Left kidney (tissue), 1 donor: ENCODE measurements at regions not wholly inside any gene's neighbourhood (a gene's known extent, or its start where the extent isn't known, plus 50 kb on each side); places are given as distances from the start of the nearest gene placed in this dataset.
"Not testable (repeated sequence)": the region's sequence is repeated elsewhere in the genome, so short reads cannot be mapped to it uniquely, and the experiment has no call there.

Source experiments
- DNase-seq: peaks from one replicate; pipeline ENCODE4 v3.0.0-alpha.2; 2013

DNA sequence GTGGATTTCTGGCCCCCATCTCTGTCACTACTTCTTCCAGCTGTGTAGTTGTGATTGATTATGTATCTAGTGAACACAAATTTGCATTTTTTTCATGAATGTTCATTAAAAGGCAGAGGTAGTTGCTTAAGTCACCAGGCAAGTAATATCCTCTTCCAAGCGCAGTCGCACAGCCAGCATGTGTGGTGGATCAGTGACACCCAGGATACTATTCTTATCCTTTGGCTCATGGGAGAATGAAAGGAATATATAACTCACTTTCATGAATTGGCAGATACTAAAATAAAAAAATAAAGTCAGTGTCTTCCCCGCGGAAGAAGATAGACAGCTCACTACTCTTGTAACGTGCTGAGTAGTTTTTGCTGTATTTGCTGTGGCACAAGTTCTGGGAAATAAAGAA lies 387.8 kb downstream of the CDH7 start:
- DNase-seq = no peak

DNA sequence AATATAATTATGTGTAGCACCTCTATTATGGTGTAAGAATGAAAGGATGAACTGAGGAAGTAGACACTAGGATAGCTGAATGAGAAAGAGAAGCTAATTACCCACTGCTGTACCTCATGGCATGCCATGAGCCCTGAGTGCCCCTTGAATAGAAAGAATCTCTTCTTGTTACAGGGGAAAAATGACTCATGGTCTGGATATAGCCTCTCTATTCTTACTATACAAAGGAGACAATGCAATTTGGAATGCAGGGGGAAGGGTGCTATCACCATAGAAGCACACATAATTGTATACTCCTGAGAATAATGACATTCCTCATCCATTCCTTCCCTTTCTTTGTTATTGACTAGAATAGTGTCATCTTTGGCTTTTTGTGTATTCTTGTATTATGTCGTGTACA lies 385.2 kb downstream of the CDH7 start:
- DNase-seq = no peak

DNA sequence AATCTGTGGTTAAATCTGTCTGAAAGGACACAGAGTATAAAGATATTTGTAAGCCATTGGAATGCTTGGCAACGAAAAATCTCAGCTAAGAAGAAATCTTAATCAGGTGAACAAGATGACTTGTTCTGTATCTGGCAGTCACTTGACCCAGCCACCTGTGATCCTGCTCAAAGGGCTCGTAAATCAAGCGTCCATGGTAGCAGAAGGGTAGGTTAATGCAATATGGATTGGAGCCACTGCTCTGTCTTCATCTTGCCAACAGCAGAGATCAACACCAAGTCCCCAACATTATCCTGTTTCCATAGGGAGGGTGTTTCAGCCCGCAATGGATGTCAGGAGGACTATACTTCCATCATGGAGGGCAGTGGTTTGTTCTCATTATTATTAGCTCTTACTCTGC lies 378.4 kb downstream of the CDH7 start:
- no peak for DNase-seq

DNA sequence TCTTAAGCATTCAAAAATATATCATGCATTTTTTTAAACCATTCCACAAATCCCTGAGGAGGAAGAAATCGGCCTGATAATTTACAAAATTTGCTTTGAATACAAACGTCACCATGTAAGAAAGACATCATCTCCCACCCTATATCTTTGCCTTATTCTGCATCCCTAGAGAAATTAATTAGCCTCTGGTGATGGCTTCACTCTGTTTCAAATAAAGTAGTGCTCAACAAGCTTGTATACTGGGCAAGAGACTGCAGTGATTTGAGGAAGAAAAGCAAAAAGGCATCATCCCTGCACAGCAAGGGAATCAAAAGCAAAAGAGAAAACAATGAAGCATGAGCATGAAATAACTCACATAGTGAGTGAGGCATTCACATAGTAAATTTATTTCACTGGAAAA lies 375.5 kb downstream of the CDH7 start:
- DNase-seq = no peak

DNA sequence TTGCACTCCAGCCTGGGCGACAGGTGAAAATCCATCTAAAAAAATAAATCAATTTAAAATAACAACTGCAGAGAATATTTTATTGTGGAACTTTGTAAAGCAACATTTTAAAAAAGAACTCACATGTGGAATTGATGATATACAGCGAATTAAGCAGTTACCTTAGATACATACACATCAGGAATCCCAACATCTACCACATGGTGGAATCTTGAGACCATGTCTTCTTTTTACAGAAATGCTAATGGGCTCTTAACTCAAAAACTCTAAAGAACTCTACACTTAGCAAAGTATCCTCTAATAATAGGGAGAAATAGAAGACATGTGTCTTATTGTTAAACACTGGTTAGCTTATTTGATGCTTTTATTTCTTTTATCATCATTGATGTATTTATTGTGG lies 373.6 kb downstream of the CDH7 start:
- no peak for DNase-seq

DNA sequence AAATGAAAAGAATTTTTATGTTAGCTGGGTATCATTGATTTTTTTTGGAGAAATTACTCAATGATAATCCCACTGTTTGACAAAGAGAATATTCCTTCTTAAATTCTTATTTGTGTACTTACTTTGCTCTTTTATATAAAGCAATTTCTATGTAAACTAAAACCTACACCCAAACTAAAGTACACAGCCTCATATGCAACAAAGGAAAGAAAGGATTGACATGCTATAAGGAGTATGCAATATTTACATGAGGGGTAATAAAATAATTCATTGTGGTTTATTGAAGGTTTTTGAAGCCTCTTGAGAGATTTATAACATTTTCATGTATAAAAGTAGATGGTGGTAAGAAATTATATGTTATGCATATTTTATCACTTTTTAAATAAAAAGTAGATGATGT lies 368.5 kb downstream of the CDH7 start:
- DNase-seq = no peak

DNA sequence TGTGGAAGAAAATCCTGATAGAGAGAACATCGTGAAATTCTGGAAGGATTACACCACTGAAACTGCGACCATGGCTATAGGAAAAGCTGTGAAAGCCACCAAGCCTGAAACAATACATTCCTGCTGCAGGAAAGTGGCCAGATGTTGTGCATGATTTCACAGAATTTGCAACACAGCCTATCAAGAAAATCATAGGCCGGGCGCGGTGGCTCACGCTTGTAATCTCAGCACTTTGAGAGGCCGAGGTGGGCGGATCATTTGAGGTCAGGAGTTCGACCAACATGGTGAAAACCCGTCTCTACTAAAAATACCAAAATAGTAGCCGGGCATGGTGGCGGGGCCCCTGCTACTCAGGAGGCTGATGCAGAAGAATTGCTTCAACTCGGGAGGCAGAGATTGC lies 360.2 kb downstream of the CDH7 start:
- no peak for DNase-seq

DNA sequence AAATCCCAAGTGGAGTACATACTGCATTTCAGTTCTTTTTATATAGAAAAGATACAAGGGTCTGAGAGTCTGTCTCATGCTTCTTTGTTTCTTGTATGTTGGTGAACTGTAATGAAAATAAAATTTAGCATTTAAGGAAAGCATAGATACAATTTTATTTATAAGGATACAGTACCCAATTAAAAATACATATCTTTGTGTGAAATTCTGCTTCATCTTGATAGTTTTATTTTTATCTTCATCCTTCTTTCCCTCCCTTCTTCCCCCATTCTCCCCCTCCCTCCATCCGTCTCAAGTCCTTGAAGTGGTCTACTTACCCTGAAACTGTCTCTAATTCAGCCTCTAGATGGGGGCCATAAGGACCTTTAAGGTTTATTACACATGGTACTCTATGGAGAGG lies 359.8 kb downstream of the CDH7 start:
- no peak for DNase-seq

DNA sequence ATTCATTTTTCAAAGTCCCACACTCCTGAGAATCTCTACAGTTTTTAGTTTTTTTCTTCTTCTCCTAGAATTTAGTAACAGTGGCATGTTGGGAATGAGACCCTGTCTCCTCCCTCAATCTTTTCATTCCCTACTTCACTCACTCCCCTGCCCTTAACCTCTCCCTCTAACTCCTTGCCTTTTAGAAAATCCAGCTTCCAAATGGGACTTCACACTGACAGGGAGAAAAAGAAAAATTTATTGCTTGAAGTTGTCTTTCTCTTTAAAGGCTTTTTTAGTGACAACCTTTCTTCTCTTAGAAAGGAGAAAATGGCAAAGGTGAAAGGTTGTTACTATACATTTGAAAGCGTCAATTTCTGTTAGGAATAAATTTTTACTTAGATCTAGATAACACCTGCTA lies 359.2 kb downstream of the CDH7 start:
- DNase-seq = no peak

DNA sequence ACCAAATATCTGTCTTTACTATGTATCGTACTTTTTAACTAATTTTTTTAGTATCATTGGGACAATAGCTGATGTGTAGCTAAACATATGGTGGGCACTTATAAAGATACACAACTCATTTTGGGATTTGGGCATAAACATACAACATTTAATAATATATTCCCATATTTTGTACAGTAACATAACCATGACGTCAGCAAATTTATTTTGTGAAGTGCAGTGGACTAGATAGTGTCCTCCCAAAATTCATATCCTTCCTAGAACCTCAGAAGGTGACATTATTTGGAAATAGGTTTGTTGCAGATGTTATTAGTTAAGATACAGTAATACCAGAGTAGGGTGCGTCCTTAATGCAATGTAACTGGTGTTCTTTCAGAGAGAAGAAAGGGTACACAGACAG lies 356.7 kb downstream of the CDH7 start:
- no peak for DNase-seq

DNA sequence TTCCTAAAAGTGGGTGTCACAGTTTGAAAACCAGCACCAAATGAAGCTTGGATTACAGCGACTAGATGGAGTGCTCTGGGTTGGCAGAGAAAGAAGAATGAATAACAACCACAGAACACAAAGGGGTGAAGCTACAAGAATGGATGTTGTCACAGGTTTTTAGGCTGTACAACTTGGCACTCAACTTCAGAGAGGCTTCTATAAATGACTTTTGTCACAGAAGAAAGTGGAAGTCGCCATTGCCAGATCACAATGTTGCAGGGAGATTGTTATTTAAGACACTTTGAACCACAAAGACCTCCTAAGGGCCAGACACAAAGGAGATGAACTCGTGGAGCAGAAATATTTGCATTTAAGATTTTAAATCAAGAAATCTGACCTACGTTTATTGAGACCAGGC lies 354.2 kb downstream of the CDH7 start:
- no peak for DNase-seq

DNA sequence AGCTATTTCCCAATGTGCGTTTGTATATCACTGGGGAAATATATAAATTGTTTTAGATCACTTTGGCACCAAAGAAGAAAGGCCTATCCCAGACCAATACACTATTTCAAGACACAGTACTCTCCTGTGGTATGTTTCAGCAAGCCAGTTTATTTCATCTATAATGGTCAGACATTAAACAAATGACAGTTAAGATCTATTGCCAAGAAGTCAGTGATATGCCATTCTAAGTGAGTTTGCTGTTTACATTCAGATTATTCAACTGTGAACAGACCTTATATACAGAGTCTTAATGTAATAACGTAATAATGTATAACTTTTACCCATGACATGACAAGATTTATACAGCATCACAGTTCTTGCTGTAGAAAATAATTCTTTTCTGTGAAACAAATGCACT lies 352.7 kb downstream of the CDH7 start:
- DNase-seq = peak; percentile 7

DNA sequence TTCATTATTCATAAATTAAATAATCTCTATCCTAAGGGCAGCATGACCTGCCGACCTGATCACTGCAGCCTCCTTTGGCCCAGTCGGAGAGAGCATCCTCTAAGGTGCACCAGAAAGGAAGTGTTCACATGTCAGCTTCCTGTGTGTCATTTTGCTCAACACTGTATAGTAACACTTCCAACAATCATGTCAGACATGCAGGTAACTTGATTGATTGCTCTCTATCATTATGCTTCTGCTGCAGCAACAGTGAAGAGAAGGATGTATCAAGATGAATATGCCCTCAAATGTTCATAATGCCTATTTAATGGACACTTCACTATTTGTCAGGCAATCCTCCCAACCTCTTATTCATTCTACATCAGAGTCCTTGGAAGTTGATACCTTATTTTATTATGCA lies 332.3 kb downstream of the CDH7 start:
- no peak for DNase-seq

DNA sequence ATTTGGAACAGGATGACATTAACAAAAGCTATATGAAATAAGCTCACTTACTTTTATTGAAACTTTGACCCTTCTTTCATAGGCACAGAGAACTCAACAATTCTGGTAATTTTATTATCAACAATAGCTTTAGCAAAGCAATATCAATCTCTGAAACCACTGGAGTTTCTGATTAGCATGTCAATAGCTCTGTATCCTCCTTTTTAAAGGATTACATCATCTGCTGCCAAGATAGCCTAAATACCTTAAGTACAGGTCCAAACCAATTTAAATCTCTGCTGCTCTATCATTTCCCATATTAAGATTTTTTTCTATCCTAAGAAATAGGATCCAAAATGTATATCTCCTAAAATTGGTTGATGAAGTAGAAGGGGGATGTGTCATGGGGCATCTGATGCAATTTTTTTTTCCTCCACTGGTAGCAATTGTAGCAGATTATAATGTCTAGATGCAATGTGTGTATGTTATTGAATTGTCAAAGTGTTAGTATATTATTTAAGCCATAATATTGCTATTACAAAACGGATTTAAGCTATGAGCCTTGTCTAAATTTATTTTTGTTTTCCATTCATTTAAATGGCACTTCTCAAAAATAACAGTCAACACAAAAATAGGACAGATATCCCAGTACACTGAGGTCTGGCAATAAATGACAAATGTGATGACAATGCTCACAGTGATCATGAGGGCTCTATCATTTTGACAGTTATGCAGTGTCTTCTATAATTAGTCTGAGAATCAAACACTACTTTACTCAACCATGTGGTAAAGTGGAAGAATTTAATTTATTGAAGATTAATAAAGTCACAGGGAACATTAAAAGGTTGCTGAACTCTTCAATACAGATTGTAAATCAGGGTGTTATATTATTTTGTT lies 328.4 kb downstream of the CDH7 start:
- DNase-seq = no peak

DNA sequence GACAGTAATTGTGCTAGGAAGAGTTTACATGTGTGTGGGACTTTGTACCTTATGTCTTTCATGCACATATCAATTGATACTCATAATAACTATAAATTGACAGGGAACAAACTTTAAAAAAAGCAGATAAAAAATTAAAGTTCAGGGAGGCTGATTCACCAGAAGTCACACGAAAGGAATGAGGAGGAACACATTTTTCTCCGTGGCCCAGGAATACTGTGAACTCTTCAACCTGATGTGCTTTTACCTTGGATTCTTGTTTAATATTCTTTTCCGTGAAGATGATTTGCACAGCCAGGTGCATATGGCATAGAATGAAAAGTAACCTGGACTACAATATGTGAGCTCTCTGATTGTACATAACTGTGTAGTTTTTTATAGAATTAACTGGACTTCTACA lies 326.3 kb downstream of the CDH7 start:
- no peak for DNase-seq

DNA sequence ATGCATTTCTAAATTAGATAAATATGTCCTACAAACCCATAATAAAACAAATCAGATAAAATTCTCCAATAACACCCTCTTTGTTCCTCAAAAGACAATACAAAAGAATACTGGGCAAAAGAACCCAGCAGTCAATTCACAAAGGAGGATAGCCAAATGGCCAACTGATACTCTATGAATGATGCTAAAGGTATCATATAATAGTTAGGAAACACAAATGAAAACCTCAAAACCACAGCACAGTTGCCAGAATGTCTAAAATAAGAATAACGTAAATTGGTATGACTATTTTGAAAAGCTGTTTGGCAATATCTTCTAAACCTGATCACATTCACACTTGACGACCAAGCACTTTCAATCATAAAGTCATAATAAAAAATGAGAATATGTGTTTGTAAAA lies 315.4 kb downstream of the CDH7 start:
- no peak for DNase-seq

DNA sequence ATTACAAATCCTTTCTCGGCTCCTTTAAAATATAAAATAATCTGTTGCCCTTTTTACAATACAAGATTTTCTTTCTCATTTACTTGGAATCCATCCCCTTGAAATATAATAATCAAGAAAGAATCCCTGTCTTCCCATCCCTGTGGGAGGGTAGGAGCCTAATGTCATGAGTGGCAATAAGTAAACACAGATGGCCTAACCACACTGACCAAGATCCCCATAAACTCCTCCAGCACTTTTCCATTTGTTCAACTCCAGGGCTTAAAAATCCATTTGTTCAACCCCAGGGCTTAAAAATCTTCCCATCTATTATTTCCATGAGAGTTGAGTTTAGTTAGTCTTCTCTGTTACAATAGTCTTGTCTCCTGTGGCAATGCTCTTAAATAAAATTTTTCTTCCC lies 297.6 kb downstream of the CDH7 start:
- no peak for DNase-seq

DNA sequence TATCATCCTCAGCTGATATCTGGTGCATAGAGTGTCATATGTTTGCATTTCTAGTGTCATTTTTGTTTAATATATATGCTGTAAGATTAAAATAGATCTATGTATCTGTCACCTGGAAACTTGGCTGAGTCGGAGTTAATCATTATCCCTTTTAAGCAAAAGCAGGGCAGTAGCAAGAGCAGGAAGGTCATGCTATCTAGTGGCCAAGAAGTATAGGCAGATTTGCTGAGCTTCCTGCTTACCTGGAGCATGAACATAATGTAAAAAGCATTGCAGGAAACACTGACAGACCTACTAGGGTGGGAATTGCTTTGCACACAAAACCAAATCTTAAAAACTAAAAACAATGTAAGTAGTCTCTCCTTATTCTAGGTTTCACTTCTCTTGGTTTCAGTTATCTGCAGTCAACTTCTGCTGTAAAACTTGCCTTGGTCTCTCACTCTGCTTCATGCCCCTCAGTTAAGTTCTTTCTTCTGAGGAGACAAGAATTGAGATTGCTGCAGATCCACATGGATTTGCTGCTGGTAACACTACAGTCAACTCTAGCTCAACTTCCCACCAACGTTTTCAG lies 295.3 kb downstream of the CDH7 start:
- DNase-seq = no peak

DNA sequence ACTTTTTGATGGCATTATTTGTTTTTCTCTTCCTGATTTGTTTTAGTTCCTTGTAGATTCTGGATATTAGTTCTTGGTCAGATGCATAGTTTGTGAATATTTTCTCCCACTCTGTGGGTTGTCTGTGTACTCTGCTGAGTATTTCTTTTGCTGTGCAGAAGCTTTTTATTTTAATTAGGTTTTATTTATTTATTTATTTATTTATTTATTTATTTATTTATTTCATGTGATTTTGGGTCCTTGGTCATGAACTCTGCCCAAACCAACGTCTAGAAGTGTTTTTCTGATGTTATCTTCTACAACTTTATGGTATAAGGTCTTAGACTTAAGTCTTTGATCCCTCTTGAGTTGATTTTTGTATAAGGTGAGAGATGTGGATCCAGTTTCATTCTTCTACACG lies 292.2 kb downstream of the CDH7 start:
- DNase-seq = no peak

DNA sequence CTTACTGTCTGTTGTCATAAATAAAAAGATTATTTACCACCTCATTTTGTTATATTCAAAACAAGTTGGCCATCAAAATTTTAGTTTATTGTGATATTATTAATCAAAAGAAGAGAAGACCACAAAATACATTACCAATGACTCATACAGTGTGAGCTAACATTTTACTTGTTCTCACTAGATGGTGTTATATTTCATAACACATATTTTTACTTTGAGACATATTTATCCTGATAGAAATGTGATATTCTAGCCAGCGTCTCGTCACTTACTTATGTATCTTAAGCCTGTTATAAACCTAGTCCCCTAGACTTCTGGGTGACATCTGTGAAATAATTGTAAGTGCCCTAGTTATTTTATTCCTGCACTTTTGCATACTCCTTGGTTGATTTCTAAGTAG lies 263.2 kb downstream of the CDH7 start:
- DNase-seq = no peak

DNA sequence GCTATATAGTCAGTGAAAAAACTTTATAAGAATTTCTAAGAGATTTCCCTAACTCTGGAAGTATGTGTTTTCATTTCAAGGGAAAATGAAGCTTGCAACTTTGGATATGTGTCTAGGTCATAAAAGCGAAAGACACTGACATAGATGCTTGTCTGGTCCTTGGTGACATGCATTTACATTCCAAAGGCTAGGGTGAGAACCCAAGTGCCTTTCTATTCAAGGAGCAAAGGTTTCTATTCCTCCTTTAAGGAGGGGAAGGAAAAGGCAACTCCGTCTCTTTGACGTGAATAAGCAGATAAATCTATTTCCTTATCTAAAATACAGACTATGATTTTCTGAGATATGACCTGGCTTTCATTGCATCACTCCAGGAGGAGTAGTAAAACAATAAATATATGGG lies 261.1 kb downstream of the CDH7 start:
- no peak for DNase-seq

DNA sequence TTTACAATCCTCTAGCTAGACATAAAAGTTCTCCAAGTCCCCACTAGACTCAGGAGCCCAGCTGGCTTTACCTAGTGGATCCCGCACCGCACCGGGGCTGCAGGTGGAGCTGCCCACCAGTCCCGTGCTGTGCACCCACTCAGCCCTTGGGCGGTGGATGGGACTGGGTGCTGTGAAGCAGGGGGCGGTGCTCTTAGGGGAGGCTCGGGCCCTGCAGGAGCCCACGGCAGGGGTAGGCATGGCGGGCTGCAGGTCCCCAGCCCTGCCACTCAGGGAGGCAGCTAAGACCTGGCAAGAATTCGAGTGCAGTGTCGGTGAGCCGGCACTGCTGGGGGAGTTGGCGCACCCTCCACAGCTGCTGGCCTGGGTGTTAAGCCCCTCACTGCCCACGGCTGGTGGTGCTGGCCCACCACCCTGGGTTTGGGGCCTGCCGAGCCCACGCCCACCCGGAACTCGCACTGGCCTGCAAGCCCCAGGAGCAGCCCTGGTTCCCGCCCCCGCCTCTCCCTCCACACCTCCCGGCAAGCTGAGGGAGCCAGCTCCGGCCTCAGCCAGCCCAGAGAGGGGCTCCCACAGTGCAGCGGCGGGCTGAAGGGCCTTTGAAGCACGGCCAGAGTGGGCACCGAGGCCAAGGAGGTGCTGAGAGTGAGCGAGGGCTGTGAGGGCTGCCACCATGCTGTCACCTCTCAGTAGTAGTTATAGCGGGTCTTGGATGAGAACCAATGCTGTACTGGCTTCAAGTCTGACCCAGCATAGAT lies 255.2 kb downstream of the CDH7 start:
- DNase-seq = no peak

DNA sequence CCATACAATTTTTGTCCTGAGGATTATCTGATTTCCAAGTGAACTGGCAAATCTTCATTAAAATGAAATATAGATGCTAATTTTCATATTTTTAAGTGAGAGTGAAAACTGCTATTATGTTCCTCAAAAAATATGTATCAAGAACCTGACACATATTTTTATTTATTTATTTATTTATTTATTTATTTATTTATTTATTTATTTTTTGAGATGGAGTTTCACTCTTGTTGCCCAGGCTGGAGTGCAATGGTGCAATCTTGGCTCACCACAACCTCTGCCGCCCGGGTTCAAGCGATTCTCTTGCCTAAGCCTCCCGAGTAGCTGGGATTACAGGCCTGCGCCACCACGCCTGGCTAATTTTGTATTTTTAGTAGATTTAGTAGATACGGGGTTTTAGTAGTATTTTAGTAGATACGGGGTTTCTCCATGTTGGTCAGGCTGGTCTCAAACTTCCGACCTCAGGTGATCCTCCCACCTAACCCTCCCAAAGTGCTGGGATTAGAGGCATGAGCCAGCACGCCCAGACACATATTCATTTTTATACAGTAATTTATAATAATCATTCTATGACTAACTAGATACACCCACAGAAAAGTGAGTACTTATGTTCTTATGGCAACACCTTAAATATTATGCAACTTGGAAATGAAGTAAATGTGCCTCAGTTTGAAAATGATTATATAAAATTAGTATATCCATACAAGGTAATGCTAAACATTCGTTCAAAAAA lies 248.3 kb downstream of the CDH7 start:
- DNase-seq = not testable (repeated sequence)
